Kasumi-1 (cell line): ENCODE measurements at regions not wholly inside any gene's neighbourhood (a gene's known extent, or its start where the extent isn't known, plus 50 kb on each side); places are given as distances from the start of the nearest gene placed in this dataset.

Experiments used
- DNase-seq, 2 experiments: peaks; one replicate each; lab custom pipeline; 2025; lab: John Stamatoyannopoulos, UW

DNA sequence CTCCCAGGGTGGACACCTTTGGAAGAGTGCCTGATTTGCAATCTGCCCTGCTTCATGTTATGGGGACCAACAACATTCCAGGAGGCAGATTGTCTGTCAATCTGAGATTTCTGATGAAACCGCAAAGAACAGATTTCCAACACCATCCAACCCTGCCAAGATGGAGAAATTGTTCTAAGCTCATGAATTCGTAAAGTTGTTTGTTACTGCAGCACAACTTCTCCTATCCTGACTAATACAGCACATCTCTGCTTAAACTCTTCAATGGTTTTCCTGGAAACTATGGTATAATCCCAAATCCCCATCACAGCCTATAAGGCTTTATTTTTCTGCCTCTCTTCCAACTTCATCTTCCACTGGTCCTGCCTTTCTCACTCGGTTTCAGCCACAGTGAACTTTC lies 210.3 kb upstream of the TSHZ3 start:
- no peak for DNase-seq

DNA sequence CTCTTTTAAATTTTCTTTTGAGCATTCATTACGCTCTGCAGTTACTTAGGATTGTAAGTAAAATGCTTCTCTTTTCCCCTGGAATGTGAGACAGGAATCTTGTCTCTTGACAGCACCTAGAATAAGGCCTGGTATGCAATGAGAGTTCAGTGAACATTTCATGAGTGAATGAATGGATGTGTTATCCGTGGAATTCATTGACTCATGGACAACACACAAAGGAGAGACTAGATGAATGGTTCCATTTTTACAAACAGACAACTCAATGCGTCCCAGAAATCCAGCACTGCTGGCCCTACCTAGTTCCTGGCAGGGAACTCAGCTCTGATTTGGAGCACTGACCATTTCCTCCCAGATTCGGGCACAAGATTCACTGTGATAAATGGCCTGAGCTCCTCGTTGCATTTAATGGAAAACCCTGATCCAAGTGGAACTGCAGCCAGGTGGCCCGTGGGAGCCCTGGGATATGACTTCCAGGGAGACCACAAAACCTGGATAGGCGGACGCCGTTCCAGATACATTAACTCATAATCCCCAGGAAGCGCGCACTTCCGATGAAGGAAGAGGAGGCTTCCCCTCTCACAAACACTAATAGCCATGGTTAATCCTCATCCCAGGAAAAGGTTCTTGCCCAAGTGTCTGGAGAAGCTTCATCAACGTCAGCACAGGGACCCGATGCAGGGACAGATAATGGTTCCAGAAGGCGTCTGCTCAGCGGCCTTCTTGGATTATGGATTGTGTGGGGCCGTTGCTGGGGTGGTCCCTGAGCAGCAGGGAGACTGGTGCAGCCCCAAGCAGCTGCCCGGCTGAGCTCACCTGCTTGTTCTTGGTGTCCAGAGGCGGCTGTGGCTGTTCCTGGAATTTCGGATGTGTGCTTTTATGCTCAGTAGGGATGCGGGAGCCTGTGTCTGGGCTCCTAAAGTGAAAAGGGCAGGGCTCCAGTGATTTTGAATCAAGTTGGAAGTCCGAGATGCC lies 211.1 kb upstream of the TSHZ3 start:
- no peak for DNase-seq

DNA sequence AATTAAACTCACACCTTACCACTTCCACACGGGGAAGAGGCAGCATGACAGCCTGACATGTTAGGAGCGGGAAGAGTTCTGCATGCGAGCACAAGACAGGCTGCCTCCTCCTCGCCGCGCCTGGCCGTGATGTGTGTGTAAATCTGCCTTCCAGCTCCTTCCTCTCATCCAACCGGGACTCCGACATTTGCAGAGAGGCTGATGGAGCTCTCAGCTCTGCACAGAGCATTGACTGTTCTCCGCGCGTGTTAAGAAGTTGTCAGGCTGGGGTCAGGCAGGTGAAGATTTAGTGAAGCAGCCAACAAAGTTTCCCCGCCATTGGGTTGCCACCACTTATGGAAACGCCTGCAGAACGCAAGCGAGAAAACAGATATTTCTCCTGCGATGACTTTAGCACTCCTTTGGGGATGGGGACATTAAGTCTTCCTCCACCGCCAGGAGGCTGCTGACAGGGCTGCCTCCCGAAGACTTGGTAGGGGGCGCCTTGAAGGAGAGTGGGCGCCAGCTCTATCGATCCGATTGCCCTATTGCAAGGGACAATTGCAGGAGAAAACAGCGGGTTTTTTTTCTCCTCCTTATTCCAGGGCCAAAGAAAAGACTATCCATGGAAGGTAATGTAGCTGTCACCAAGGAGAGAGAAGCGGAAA lies 213.9 kb upstream of the TSHZ3 start:
- DNase-seq: no peak

DNA sequence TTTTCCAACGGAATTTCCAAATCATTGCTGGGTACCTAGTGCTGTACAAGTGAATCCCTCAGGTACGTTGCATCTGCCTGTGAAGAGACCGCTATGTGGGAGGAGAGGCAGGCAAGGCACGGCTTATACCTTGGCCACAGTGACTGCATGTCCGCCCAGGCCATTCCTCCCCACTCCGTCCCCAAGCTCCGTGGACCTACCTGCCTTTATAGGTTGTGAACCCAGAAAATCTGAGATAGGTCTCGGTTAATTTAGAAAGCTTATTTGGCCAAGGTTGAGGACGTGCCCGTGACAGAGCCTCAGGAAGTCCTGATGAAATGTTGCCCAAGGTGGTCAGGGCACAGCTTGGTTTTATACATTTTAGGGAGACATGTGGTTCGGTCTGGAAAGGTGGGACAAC lies 218.5 kb upstream of the TSHZ3 start:
- no peak for DNase-seq

DNA sequence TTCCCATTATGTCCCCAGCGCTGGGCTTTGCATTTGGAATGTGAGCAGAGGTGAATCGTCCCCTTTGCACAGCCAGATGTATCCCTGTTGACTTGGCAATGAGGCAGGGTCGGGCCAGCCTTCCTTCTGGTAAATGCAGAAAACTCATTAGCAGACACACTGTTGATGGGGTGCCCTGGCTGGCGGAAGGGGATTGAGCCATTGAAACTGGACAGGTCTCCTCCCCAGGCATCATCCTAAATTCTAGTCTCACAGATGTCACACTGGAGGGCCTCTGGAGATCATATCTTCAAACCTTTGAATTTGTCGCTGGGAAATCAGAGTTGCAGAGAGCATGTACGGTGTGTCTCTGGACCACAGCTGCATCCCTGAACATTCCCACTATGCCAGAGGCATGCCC lies 219.5 kb upstream of the TSHZ3 start:
- no peak for DNase-seq

DNA sequence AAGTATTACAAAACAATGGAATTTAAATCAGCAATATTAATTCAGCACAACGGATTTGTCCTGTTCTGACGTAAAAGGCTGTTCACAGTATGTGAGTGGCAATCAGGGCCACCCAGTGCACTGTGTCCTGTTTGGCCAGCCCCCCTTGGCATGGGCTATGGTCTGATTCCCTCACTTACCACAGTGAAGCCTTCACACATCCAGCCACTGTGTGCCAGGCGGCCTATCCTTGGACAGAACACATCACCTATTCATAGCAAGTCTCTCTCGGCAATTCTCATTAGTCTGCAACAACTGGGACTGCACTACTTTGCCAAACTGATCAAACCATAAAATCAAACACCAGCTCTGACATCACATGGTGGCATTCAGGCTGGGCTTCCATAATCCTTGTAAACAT lies 221.5 kb upstream of the TSHZ3 start:
- no peak for DNase-seq

DNA sequence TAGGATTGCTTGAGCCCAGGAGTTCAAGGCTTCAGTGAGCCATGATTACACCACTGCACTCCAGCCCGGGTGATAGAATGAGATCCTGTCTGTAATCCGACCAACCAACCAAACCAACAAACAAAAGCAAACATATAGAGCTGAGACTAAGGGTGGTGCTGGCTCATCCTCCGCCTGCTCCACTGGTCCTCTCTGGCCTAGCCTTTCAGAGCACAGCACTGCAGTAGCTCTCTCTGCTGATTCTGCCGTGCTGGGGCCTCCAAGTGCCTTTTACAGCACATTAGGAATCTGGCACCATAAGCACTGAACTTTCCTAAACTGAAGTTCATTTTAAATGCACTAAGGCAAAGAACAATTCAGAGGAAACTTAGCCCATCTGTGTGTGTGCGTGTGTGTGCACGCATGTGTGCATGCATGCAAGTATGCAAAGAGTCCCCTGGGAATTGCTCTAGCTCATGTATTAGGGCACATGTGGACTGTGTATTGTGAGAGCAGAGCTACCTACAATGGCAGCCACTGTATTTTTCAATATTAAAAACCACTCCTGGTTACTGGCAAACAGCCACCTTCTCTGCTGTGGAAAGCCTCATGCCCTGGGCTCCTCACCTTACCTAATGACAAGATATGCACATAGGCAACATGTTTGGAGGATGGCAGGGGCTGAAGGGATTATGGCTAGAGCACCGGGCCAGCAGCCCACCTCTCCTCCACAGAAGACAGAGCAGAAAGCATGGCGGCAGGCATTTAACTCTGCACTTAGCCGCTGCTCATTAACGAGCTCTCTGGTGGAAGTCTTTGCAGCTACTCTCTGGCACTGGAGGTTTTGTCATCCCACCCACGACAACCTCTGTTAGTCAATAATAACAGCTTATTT lies 223.1 kb upstream of the TSHZ3 start:
- no peak for DNase-seq

DNA sequence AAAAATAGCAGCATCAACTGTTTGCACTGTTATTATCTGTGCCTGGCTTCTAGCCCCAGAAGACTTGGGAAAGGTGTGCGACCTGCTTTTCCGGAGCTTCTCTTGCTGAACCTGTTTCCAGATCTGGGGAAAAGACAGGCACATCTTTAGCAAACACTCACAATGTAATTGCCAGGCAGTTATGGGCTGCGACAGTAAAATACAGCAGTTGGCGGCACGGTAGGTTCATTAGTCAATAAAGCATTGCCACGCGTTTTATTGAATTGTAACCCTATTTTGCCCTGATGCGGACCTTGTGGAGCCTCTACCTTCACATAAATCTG lies 223.7 kb upstream of the TSHZ3 start:
- no peak for DNase-seq

DNA sequence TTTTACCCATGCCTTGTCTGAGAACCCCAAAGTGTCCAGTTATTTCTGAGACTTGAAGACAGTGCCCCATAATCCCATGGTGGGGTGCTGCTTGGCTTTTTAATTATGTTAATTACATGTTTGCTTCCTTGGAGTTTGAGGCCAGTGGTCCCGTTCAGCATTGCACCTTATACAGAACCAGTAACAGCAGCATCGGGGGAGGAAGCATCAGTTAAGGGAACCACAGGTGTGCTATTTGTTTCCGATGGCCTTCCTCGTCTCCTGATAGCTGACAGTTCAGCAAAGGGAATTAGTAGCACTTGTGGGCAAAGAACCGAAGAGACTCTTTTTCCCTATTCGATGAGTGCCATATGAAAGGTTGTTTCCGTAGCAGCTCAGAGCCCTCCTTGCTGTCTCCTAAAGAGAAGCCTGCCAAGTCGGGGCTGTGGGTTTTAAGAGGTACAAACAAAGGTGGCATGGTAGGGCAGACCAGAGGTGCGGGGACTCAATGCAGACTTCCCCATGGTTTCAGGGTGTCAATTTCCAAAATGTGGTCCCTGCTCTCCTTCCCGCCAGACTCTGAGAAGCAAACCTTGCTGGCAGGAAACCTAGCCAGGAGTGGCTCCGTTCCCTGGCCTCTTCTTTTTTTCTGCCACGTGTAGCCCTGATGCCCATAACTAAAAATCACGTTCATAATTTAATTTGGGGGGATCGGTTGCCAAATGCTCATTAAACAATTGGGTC lies 225.2 kb upstream of the TSHZ3 start:
- DNase-seq: no peak

DNA sequence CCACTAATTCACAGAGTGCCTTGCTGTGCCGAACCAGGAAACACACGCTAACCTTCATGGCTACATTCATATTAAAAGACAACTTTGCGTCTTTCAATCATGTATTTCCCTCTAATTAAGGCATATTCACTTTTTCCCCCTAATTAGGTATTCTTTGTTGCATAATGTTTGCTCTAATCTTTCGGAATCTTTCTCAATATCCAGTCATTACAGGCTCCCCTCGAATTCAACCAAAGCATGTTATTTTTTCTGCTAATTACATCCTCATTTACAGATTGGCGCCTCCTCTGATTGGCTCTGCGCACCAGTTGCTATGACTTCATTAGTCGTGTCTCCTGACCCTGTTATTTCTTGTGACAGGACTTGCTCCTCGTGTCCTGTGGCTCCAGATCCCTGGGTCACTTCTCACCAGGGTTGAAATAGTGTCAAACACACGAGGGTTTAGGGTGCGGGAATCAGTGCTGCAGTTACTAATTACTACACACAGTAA lies 226.7 kb upstream of the TSHZ3 start:
- DNase-seq: no peak

DNA sequence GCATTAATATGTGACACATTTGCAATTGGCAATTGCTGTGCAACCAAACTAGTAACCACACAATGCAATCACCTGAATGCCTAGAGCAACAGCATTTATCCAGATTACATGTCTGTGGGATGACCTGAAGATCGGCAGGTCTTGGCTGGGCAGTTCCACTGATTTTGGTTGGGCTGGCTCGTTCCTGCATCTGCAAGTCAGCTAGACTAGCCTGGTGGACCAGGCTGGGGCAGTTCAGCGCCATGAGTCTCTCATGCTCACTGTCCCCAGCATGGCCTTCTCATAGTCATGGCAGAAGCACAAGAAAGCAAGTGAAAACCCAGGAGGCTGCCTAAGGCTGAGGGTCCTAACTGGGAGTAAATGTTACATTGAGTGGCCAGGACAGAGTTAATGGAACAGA lies 229.1 kb upstream of the TSHZ3 start:
- no peak for DNase-seq

DNA sequence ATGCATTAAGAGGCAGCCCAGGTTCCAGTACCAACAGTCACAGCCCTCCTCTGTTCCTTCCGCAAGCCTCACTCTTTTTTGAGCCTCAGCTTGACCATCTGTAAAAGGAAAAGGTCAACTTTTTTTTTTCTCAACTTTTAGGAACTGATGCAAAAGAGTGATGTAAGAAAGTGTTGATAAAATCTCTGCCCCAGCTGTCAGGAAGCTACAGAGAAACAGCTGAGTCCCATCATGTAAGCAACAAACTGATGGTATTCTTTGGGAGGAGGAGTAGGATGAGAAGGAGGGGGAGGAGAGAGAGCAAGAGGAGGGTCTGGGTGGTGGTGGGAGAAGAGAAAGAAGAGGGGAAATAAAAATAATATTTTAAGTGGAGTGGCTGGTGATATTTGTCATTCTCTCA lies 233.9 kb upstream of the TSHZ3 start:
- no peak for DNase-seq

DNA sequence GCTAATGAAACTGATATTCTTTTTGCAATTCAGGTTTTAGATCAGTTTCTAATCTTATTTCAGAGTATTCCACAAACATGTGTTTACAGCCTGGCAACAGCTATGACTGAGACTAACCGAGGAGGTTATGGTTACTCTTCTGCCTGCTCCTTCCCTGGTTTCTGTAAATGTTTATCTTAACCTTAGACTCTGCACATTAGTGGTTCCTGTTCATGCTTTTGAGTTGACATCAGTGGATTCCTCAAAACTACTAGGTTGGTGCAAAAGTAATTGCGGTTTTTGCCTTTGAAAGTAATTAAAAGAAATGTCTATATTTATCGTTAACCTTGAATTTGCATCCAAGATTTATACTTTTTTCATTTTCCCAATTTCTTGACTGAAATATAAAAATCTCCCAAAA lies 237.0 kb upstream of the TSHZ3 start:
- no peak for DNase-seq

DNA sequence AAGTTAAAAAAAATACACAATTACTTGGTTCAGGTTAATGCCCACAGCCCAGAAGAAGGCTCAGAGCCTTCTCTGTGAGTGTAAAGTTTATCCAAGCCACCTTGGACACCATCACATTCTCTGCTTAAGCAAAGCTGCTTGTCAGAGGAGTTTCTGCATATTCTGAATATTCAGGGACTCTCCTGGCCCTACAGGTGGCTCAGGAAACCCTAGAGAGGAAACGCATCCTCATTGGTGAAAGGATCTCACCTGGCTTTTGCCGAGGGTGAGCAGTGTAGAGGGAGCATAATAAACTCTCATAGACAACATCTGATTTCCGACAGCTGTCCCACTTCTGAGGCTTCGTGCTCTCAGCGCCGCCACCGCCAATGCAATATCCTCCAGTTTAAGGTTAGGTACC lies 239.9 kb upstream of the TSHZ3 start:
- no peak for DNase-seq

DNA sequence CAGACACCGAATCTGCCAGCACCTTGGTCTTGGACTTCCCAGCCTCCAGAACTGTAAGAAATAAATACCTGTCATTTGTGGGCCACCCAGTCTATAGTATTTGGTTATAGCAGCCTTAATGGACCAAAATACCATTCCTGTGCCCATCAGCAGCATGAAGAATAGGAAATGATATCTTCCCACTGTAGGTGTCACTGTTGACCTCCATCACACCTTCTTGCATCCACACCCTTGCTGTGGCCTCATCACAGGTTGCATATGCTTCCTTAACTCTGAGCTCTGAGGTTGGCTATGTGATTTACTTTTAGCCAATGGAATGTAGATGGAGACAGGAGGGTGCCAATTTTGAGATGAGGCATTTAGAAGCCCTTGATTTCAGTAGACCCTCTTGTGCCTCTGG lies 242.0 kb upstream of the TSHZ3 start:
- DNase-seq: no peak

DNA sequence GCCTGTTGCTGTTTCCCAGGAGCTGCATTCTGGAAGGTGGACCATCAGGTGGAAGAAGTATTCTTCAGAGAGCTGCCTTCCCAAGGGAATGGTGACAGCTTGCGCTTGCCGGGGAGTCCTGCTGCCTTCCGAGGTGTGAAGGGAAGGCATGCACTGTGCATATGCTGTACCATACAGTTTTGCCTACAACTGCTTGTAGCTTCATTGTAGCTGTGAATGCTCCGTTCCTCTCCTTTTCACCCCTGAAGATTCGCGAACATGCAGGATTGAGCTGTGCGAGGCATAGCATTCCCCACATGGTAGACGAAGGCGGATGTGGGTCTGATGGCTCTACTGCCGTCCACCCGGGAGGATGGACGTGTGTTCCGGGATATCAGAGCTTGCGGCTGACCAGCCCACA lies 243.2 kb upstream of the TSHZ3 start:
- DNase-seq: no peak

DNA sequence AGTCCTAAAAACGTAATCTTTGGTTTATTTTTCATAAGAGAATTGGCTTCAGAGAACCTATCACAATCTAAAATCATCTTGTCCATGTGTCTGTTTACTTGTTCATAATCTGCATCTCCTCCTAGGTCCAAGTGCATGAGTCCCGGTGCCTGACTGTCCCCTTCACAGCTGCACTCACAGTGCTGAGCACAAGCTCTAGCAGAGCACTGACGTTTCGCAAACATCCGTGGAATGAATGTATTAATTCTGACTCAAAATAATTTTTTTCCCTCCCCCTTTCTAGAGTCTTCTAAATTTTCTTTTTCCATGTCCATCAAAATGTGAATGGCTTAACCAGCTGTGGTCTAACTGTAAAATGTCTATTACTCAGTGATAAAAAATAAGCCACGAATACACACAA lies 245.5 kb upstream of the TSHZ3 start:
- no peak for DNase-seq

DNA sequence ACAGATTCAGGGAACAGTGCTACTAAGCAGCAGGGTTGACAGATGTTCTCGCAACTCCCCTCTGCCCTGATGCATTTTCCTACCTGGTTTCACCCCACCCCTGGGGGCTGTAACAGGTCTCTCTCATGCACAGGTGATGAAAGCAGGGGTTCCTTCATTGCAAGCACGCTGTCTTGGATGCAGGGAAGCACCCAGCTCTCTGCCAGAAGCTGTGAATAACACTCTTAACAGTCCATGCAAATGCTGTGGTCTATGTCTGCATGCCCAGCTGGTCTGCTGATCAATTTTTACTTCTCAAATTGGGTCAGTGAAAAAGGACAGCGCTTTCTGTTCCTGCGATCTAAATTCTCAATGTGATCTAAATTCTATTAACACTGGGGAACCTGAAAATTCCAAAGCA lies 246.3 kb upstream of the TSHZ3 start:
- no peak for DNase-seq

DNA sequence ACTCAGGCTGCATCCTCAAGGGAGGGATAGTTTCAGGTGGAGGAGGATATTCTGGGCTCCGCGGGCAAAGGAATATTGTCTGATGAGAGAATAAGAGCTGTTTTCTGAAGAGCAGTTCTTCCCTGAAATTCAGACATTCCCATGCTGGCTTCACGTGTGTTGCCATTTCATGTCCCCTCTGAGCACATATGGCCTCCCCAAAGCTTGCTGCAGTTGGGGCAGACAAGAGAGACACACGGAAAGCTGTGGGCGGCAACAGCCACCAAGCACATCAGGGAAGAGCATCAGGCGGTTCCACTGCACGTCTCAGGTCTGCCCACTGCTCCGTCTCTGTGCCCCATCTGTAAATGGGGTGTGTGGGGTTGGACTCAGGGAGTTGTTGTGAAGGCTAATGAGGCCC lies 247.5 kb upstream of the TSHZ3 start:
- no peak for DNase-seq

DNA sequence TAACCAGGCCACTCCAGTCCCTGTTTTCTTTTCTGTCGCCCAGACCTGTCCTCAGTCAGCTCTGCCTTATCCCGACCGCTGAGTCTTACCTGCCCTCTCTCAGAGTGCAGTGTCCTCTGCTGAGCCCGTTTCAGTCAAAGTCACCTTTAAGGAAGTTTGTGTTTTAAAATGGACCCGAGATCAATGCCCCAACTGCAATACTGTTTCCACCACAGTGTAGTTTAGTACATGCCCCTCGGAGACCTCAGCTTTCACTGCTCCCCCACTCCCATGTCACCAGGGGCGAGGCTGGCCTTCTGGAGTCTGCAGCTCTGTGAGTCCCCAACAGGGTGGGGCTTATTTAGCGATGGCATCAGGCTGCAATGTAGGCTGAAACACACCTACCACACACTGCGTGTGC lies 248.4 kb upstream of the TSHZ3 start:
- DNase-seq: no peak

DNA sequence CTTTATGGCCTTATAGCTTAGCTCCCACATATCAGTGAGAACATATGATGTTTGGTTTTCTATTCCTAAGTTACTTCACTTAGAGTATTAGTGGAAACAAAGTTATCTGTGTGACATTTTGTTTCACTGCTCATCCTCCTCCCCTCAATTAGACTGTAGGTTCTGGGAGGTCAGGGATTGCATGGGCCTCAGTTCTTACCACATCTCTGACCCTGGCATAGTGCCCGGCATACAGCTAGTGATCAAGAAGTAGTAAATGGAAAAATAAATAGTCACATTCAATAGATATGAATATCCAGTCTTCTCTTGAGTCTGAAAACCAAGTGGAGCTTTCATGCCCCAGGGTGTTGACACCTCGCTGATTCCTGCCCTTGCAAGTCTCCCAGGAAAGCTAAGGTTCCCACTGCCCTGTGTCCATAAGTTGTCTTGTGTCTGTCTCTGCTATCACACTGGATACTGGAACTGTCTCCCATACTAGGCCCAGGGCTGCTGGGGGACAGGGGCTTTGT lies 249.5 kb upstream of the TSHZ3 start:
- DNase-seq: no peak
